Suprapubic skin (tissue), 4 donors: ENCODE measurements at regions not wholly inside any gene's neighbourhood (a gene's known extent, or its start where the extent isn't known, plus 50 kb on each side); places are given as distances from the start of the nearest gene placed in this dataset.

Source experiments
- CTCF ChIP-seq, 2 donors: fragments of 200-600 bp in 1 of 2; fragments of 450-650 bp in 1 of 2; sonication (generic) in 1 of 2; IDR thresholded peaks; one replicate each; pipeline ENCODE4 v1.5.1; 2016 to 2019; ENCODE audit warnings: antibody characterized with exemption in 2 of 2, mild to moderate bottlenecking in 1 of 2, moderate library complexity in 1 of 2
- EP300 ChIP-seq: sonication (generic); formaldehyde crosslinking; IDR thresholded peaks from one replicate; pipeline ENCODE4 v1.6.1; 2017; ENCODE audit warnings: antibody characterized with exemption
- POLR2A ChIP-seq, 2 donors: fragments of 450-650 bp; IDR thresholded peaks; one replicate each; pipeline ENCODE4 v1.6.1; 2017; ENCODE audit warnings: antibody characterized with exemption in 2 of 2, mild to moderate bottlenecking in 2 of 2, moderate library complexity in 2 of 2
- POLR2AphosphoS5 ChIP-seq, 3 donors: sonication (generic); formaldehyde crosslinking; IDR thresholded peaks; one replicate each; pipeline ENCODE4 v1.6.1; 2017; ENCODE audit warnings: antibody characterized with exemption in 3 of 3

DNA sequence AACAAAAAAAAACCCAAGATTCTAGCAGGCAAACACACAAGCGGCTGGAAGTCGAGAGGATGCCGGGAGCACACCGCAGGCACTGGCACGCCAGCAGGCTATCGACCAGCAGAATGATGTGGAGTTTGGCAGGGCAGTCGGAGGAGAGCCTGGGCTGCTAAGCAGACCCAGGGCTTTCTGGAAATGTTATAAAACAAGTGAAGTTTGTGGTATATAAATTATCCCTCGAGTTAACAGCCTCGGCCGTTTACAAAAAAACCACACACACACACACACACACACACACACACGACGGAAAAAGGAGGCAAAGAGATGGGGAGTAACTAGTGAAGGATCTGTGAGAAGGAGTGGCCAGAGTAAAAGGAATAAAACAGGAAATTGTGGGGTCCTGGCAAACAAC lies 87.2 kb upstream of the IVNS1ABP start:
- TF ChIP-seq CTCF (IDR thresholded peaks at IDR 0.05) (no peak), POLR2A (IDR thresholded peaks at IDR 0.05) (no peak), POLR2AphosphoS5 (IDR thresholded peaks at IDR 0.05) (no peak), EP300 (no peak)
